GM19238 (cell line): ENCODE measurements at regions not wholly inside any gene's neighbourhood (a gene's known extent, or its start where the extent isn't known, plus 50 kb on each side); places are given as distances from the start of the nearest gene placed in this dataset.

Source experiments
- DNase-seq: peaks from one replicate; pipeline ENCODE4 v3.0.0; 2011; ENCODE audit warnings: low spot score; ENCODE audit not compliant: insufficient read length

GRCh38 chr20:63100926-63101699 is 94.3 kb upstream of the BHLHE23 start:
- no peak for DNase-seq

GRCh38 chr20:63100174-63100925 is 93.6 kb upstream of the BHLHE23 start:
- no peak for DNase-seq

- no peak for DNase-seq
These were observed 92.9 kb upstream of the BHLHE23 start for GRCh38 chr20:63099456-63100173.

- no peak for DNase-seq
These were observed 91.5 kb upstream of the BHLHE23 start for GRCh38 chr20:63098195-63098810.

- DNase-seq: no peak
These were observed 90.6 kb upstream of the BHLHE23 start for GRCh38 chr20:63097336-63097831.

- no peak for DNase-seq
These were observed 90.0 kb upstream of the BHLHE23 start for GRCh38 chr20:63096681-63097335.

GRCh38 chr20:63095718-63096654 is 89.2 kb upstream of the BHLHE23 start:
- no peak for DNase-seq

- no peak for DNase-seq
These were observed 88.2 kb upstream of the BHLHE23 start for GRCh38 chr20:63094767-63095499.

GRCh38 chr20:63093966-63094766 is 87.4 kb upstream of the BHLHE23 start:
- no peak for DNase-seq

GRCh38 chr20:63092660-63093215 is 86.0 kb upstream of the BHLHE23 start:
- no peak for DNase-seq

- no peak for DNase-seq
These were observed 85.3 kb upstream of the BHLHE23 start for GRCh38 chr20:63091901-63092659.

- no peak for DNase-seq
These were observed 84.2 kb upstream of the BHLHE23 start for GRCh38 chr20:63090682-63091571.

- no peak for DNase-seq
These were observed 83.3 kb upstream of the BHLHE23 start for GRCh38 chr20:63090052-63090451.

- DNase-seq: no peak
These were observed 82.5 kb upstream of the BHLHE23 start for GRCh38 chr20:63089051-63089907.
